Esophagus squamous epithelium (tissue), 4 donors: ENCODE measurements at regions not wholly inside any gene's neighbourhood (a gene's known extent, or its start where the extent isn't known, plus 50 kb on each side); places are given as distances from the start of the nearest gene placed in this dataset.

ENCODE experiments used
- CTCF ChIP-seq, 6 experiments: fragments of 450-650 bp in 4 of 6; fragments of 200-600 bp in 2 of 6; sonication (generic) in 2 of 6; IDR thresholded peaks; one replicate each; pipeline ENCODE4 v1.5.1; 2016 to 2019; ENCODE audit warnings: antibody characterized with exemption in 6 of 6, mild to moderate bottlenecking in 4 of 6, moderate library complexity in 4 of 6
- POLR2A ChIP-seq, 4 donors: fragments of 450-650 bp; IDR thresholded peaks; one replicate each; pipeline ENCODE4 v1.6.1; 2017; ENCODE audit warnings: antibody characterized with exemption in 4 of 4, mild to moderate bottlenecking in 4 of 4, moderate library complexity in 3 of 4

GRCh38 chr5:42338136-42338535 lies 85.1 kb upstream of the GHR start:
- no peak for TF ChIP-seq CTCF (IDR thresholded peaks at IDR 0.05)
- no peak for TF ChIP-seq POLR2A (IDR thresholded peaks at IDR 0.05)
